Motor neuron (in vitro differentiated cells): ENCODE measurements at regions not wholly inside any gene's neighbourhood (a gene's known extent, or its start where the extent isn't known, plus 50 kb on each side); places are given as distances from the start of the nearest gene placed in this dataset.

Experiments
- ATAC-seq, 8 experiments: fragments of 200-7000 bp; cut with Tn5 transposase; replicated peaks in 6 of 8; 2 replicates each; pipeline ENCODE4 v1.8.0; 2021; ENCODE audit warnings: mild to moderate bottlenecking in 8 of 8, moderate library complexity in 8 of 8
- H3K27ac ChIP-seq, 2 donors: fragments of 250-450 bp; sonication (Bioruptor Pico); 2 replicates each; pipeline ENCODE4 v1.9.0; 2021; ENCODE audit warnings: antibody characterized with exemption in 2 of 2, mild to moderate bottlenecking in 2 of 2, moderate library complexity in 1 of 2
- H3K4me1 ChIP-seq, 2 donors: fragments of 250-450 bp; sonication (Bioruptor Pico); replicated peaks in 1 of 2; 2 replicates each; pipeline ENCODE4 v1.6.1; 2021; ENCODE audit warnings: antibody characterized with exemption in 2 of 2, mild to moderate bottlenecking in 2 of 2, moderate library complexity in 1 of 2
- H3K4me3 ChIP-seq, 5 donors: fragments of 250-450 bp; sonication (Bioruptor Pico); 2 replicates each; pipeline ENCODE4 v1.9.0; 2021; ENCODE audit warnings: antibody characterized with exemption in 5 of 5, mild to moderate bottlenecking in 5 of 5, moderate library complexity in 4 of 5
- WGBS, 10 experiments: fragments of 450-650 bp; shearing (Covaris generic); methylation state at CpG; one replicate each; pipeline ENCODE4 v1.0.0; 2022; 5-methylcytosine and 5-hydroxymethylcytosine counted together
- in situ Hi-C, 9 experiments: fragments of 400-800 bp; cut with MboI; loops; one replicate each; pipeline ENCODE4 v1.15.0; 2021; ENCODE audit warnings: low sequenced_read_pairs in 9 of 9, low pct_unique_long_range_greater_than_20kb in 2 of 9; ENCODE audit not compliant: unreplicated experiment in 9 of 9

- in situ Hi-C loops = loop anchor here in 1 of 9 experiments (25.0 kb wide), 1 partner anchor 379 kb away; no protein-coding TSS in a partner anchor
- no peak overlapping the region for H3K27ac ChIP-seq
- WGBS, 10 experiments = 0 to 100% (median 52%) methylated on average over 1 to 2 of the region's 2 CpGs; no CpG with 5 or more reads in 1 of the 10 experiments
- peaks cover 5 to 7% of the 10 kb centered on the region in 2 donors for H3K4me1 ChIP-seq
- ATAC-seq = no peak
- no peak overlapping the region for H3K4me3 ChIP-seq
Measured at GRCh38 chr11:79758325-79758724, 317.5 kb upstream of the TENM4 start.

GRCh38 chr11:79747406-79747805, 306.6 kb upstream of the TENM4 start:
- in situ Hi-C loops = no loop called here
- 0 to 100% (median 43%) methylated on average over 1 of the region's 1 CpG; no CpG with 5 or more reads in 3 of the 10 experiments for WGBS, 10 experiments
- no peak overlapping the region for H3K4me3 ChIP-seq
- no peak overlapping the region for H3K27ac ChIP-seq
- ATAC-seq = no peak
- H3K4me1 ChIP-seq = no peaks in the 10 kb centered on the region

GRCh38 chr11:79744941-79745340, 304.1 kb upstream of the TENM4 start:
- ATAC-seq = peak in 1 of 8 experiments; percentile 36
- no peak overlapping the region for H3K27ac ChIP-seq
- H3K4me3 ChIP-seq = no peak overlapping the region
- in situ Hi-C loops = no loop called here
- H3K4me1 ChIP-seq = no peaks in the 10 kb centered on the region

- Histone ChIP-seq H3K27ac (no peak overlapping the region), H3K4me3 (no peak overlapping the region), H3K4me1 (no peaks in the 10 kb centered on the region)
- WGBS, 10 experiments = 0 to 100% (median 60%) methylated on average over 1 to 2 of the region's 2 CpGs; no CpG with 5 or more reads in 3 of the 10 experiments
- in situ Hi-C loops = no loop called here
- ATAC-seq = no peak
Measured at GRCh38 chr11:79742176-79742575, 301.3 kb upstream of the TENM4 start.

GRCh38 chr11:79739591-79739990, 298.8 kb upstream of the TENM4 start:
- Histone ChIP-seq H3K4me3 (no peak overlapping the region), H3K27ac (no peak overlapping the region), H3K4me1 (no peaks in the 10 kb centered on the region)
- WGBS, 10 experiments = 3 to 100% (median 65%) methylated on average over 2 to 5 of the region's 5 CpGs
- no peak for ATAC-seq
- in situ Hi-C loops = no loop called here

DNA sequence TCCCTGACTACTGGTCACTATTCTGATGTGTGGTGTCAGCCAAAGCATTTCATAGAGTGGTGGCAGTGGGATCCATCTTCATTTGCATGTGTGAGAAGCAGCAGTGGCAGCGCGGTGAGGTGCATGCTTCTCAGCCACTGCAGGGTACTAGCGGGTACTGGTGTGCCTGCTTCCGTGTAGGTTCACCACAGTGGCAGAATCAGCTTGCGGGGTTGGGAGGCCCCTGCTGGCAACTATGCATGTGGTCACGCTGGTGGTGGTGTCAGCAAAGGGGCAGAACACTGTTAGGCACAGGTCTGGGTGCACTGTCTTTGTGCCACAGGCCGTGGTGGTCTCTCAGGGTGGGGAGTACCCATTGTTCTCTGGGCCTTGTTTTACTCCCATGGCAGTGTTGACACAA, 286.4 kb upstream of the TENM4 start:
- Histone ChIP-seq H3K4me1 (no peaks in the 10 kb centered on the region), H3K4me3 (no peak overlapping the region), H3K27ac (no peak overlapping the region)
- ATAC-seq = no peak
- 59 to 95% (median 80%) methylated on average over 2 to 7 of the region's 7 CpGs; no CpG with 5 or more reads in 5 of the 10 experiments for WGBS, 10 experiments
- in situ Hi-C loops = no loop called here

GRCh38 chr11:79720115-79720514, 279.3 kb upstream of the TENM4 start:
- Histone ChIP-seq H3K27ac (no peak overlapping the region), H3K4me3 (no peak overlapping the region), H3K4me1 (no peaks in the 10 kb centered on the region)
- 11 to 100% (median 78%) methylated on average over 1 to 2 of the region's 2 CpGs for WGBS, 10 experiments
- in situ Hi-C loops = no loop called here
- no peak for ATAC-seq

DNA sequence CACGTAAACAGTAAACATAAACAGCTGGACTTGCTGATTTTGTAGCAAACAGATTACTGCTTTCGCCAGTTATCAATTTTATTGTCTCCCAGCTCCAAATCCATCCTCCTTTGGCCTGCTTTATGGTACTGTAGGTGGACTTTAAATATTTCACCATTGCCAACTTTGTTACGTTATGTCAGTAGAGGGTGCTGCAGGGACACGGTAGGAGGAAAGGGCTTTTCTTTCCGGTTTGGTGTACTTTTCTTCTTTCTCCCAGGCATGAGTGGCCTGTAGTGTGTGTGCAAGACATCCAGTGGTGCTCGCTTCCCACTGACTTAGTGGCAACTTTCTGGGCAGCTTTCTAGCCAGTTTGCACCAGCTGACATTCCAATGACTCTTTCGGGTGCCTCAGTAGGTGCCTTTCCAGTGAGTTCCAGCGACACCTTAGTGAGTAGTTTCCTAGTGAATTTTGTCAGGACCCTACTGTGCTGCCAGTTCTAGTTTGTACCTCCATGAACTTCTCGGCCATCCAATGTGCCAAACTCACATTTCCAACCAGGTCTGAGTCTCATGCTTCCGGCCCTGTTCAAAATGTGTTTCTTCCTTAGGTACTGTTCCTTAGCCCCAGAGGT, 267.6 kb upstream of the TENM4 start:
- Histone ChIP-seq H3K4me3 (no peak overlapping the region), H3K4me1 (no peaks in the 10 kb centered on the region), H3K27ac (no peak overlapping the region)
- peak; percentile 40 to 95 (median 66) for ATAC-seq
- in situ Hi-C loops = no loop called here
- 10 to 100% (median 62%) methylated on average over 1 to 9 of the region's 10 CpGs for WGBS, 10 experiments

GRCh38 chr11:79705648-79706047, 264.8 kb upstream of the TENM4 start:
- H3K27ac ChIP-seq = no peak overlapping the region
- whole genome bisulfite sequencing, 10 experiments = 28 to 100% (median 92%) methylated on average over 1 to 5 of the region's 5 CpGs
- in situ Hi-C loops = no loop called here
- H3K4me3 ChIP-seq = no peak overlapping the region
- no peaks in the 10 kb centered on the region for H3K4me1 ChIP-seq
- ATAC-seq = no peak

DNA sequence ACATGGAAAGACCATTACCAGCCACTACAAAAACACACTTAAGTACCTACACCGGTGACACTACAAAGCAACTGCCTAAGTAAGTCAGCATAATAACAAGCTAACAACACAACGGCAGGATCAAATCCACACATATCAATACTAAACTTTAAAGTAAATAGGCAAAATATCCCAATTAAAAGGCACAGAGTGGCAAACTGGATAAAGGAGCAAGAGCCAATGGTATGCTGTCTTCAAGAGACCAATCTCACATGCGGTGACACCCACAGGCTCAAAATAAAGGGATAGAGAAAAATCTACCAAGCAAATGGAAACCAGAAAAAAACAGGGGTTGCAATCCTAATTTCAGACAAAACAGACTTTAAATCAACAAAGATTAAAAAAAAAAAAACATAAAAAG, 261.5 kb upstream of the TENM4 start:
- Histone ChIP-seq H3K4me3 (no peak overlapping the region), H3K27ac (no peak overlapping the region), H3K4me1 (no peaks in the 10 kb centered on the region)
- in situ Hi-C loops = no loop called here
- ATAC-seq = no peak
- WGBS, 10 experiments = 29 to 100% (median 92%) methylated on average over 1 to 3 of the region's 3 CpGs

DNA sequence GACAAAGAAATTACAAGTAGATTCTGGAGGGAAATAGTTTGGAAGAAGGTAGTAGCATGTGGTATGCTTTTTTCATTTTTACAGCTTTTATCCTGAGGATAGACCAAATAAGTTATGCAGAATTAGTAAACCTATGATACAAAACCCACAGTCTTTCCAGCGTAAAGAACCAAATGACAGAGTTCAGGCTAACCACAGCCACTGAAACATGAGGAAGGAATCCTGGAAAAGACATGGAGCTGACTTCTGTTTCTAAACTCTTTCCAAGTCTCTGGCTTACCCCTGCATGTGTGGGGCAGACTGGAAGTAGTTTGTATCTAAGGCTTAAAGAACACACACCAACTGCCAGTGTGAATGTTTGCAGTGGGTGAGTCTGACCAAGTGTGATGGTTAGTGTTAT, 258.4 kb upstream of the TENM4 start:
- WGBS, 10 experiments = 11 to 100% (median 82%) methylated on average over 1 of the region's 1 CpG; no CpG with 5 or more reads in 2 of the 10 experiments
- in situ Hi-C loops = no loop called here
- no peak overlapping the region for H3K4me3 ChIP-seq
- no peaks in the 10 kb centered on the region for H3K4me1 ChIP-seq
- no peak for ATAC-seq
- no peak overlapping the region for H3K27ac ChIP-seq

GRCh38 chr11:79697905-79698304, 257.1 kb upstream of the TENM4 start:
- Histone ChIP-seq H3K27ac (no peak overlapping the region), H3K4me1 (no peaks in the 10 kb centered on the region), H3K4me3 (no peak overlapping the region)
- ATAC-seq = no peak
- WGBS, 10 experiments = 0 to 100% (median 83%) methylated on average over 1 to 2 of the region's 2 CpGs; no CpG with 5 or more reads in 2 of the 10 experiments
- in situ Hi-C loops = no loop called here

GRCh38 chr11:79694368-79694767, 253.5 kb upstream of the TENM4 start:
- in situ Hi-C loops = no loop called here
- ATAC-seq = no peak
- 0 to 100% (median 87%) methylated on average over 1 of the region's 1 CpG; no CpG with 5 or more reads in 2 of the 10 experiments for WGBS, 10 experiments

GRCh38 chr11:79691445-79691844, 250.6 kb upstream of the TENM4 start:
- peak in 1 of 8 experiments; percentile 27 for ATAC-seq
- 0 to 100% (median 95%) methylated on average over 1 to 2 of the region's 2 CpGs; no CpG with 5 or more reads in 1 of the 10 experiments for WGBS, 10 experiments
- in situ Hi-C loops = no loop called here

More at GRCh38 chr11:79694368-79694767, 253.5 kb upstream of the TENM4 start:
- H3K4me1 ChIP-seq = no peaks in the 10 kb centered on the region
- H3K4me3 ChIP-seq = no peak overlapping the region
- H3K27ac ChIP-seq = no peak overlapping the region

More at GRCh38 chr11:79691445-79691844, 250.6 kb upstream of the TENM4 start:
- Histone ChIP-seq H3K4me3 (no peak overlapping the region), H3K27ac (no peak overlapping the region), H3K4me1 (no peaks in the 10 kb centered on the region)
